Liver (tissue), 8 donors: ENCODE measurements at regions not wholly inside any gene's neighbourhood (a gene's known extent, or its start where the extent isn't known, plus 50 kb on each side); places are given as distances from the start of the nearest gene placed in this dataset.

Experiments used
- DNase-seq: peaks from one replicate; pipeline ENCODE4 v3.0.0-alpha.2; 2017; ENCODE audit warnings: low spot score
- H3K27ac ChIP-seq, 2 donors: one replicate each; pipeline ENCODE4 v1.7.0; 2013; ENCODE audit warnings: inconsistent platforms in 2 of 2, low read length in 2 of 2, control low read depth in 1 of 2, low read depth in 1 of 2, mild to moderate bottlenecking in 1 of 2
- H3K27me3 ChIP-seq, 4 donors: one replicate each; pipeline versions ENCODE4 v1.6.1 to v1.7.0; 2013; ENCODE audit warnings: low read length in 3 of 4, inconsistent platforms in 1 of 4, mild to moderate bottlenecking in 1 of 4, moderate library complexity in 1 of 4; ENCODE audit not compliant: control insufficient read depth in 4 of 4, insufficient read depth in 4 of 4
- H3K36me3 ChIP-seq, 4 donors: one replicate each; pipeline versions ENCODE4 v1.6.1 to v1.7.0; 2013; ENCODE audit warnings: low read length in 3 of 4, mild to moderate bottlenecking in 3 of 4, low read depth in 1 of 4, moderate library complexity in 1 of 4; ENCODE audit not compliant: control insufficient read depth in 4 of 4, insufficient read depth in 3 of 4
- H3K4me1 ChIP-seq, 4 donors: one replicate each; pipeline versions ENCODE4 v1.6.1 to v1.7.0; 2013; ENCODE audit warnings: low read length in 3 of 4, mild to moderate bottlenecking in 3 of 4, moderate library complexity in 1 of 4; ENCODE audit not compliant: control insufficient read depth in 4 of 4, insufficient read depth in 4 of 4
- H3K4me3 ChIP-seq, 3 donors: one replicate each; pipeline versions ENCODE4 v1.6.1 to v1.7.0; 2013; ENCODE audit warnings: low read length in 3 of 3, control low read depth in 1 of 3, low read depth in 1 of 3, mild to moderate bottlenecking in 1 of 3
- H3K9ac ChIP-seq, 2 donors: one replicate each; pipeline ENCODE4 v1.7.0; 2013; ENCODE audit warnings: low read length in 2 of 2, mild to moderate bottlenecking in 2 of 2, moderate library complexity in 2 of 2, control low read depth in 1 of 2, low read depth in 1 of 2
- H3K9me3 ChIP-seq, 4 donors: one replicate each; pipeline versions ENCODE4 v1.6.1 to v1.7.0; 2013; ENCODE audit warnings: low read length in 3 of 4; ENCODE audit not compliant: control insufficient read depth in 4 of 4
- EGR1 ChIP-seq, 2 donors: IDR thresholded peaks; 2 replicates each; pipeline ENCODE4 v1.6.1; 2016 to 2018; ENCODE audit warnings: antibody characterized with exemption in 2 of 2, low read depth in 2 of 2
- FOXA1 ChIP-seq: IDR thresholded peaks from 2 replicates; pipeline ENCODE4 v1.6.1; 2016; ENCODE audit warnings: antibody characterized with exemption
- FOXA2 ChIP-seq: IDR thresholded peaks from 2 replicates; pipeline ENCODE4 v1.6.1; 2016; ENCODE audit warnings: antibody characterized with exemption
- GABPA ChIP-seq, 2 donors: IDR thresholded peaks in 1 of 2; conservative IDR thresholded peaks in 1 of 2; 2 replicates each; pipeline ENCODE4 v1.6.1; 2016; ENCODE audit warnings: antibody characterized with exemption in 2 of 2, mild to moderate bottlenecking in 1 of 2, moderate library complexity in 1 of 2
- HNF4A ChIP-seq, 2 donors: conservative IDR thresholded peaks; 2 replicates each; pipeline ENCODE4 v1.6.1; 2016; ENCODE audit warnings: antibody characterized with exemption in 2 of 2, mild to moderate bottlenecking in 2 of 2
- HNF4G ChIP-seq: IDR thresholded peaks from 2 replicates; pipeline ENCODE4 v1.6.1; 2016; ENCODE audit warnings: antibody characterized with exemption
- JUND ChIP-seq, 2 donors: IDR thresholded peaks; 2 replicates each; pipeline ENCODE4 v1.6.1; 2016; ENCODE audit warnings: antibody characterized with exemption in 2 of 2
- MAX ChIP-seq: IDR thresholded peaks from 2 replicates; pipeline ENCODE4 v1.6.1; 2016; ENCODE audit warnings: antibody characterized with exemption
- NR2F2 ChIP-seq: IDR thresholded peaks from 2 replicates; pipeline ENCODE4 v1.6.1; 2016; ENCODE audit warnings: antibody characterized with exemption
- RAD21 ChIP-seq, 2 donors: IDR thresholded peaks; 2 replicates each; pipeline ENCODE4 v1.6.1; 2016; ENCODE audit warnings: antibody characterized with exemption in 2 of 2, mild to moderate bottlenecking in 2 of 2
- SP1 ChIP-seq: IDR thresholded peaks from 2 replicates; pipeline ENCODE4 v1.6.1; 2018; ENCODE audit warnings: antibody characterized with exemption, mild to moderate bottlenecking
- TAF1 ChIP-seq: conservative IDR thresholded peaks from 2 replicates; pipeline ENCODE4 v1.6.1; 2016; ENCODE audit warnings: antibody characterized with exemption, mild to moderate bottlenecking
- YY1 ChIP-seq: IDR thresholded peaks from 2 replicates; pipeline ENCODE4 v1.6.1; 2016; ENCODE audit warnings: antibody characterized with exemption, mild to moderate bottlenecking
- WGBS: extraction: QIAGEN DNeasy Blood & Tissue Kit; methylation state at CpG from one replicate; pipeline ENCODE4 v1.1.7; 2013; 5-methylcytosine and 5-hydroxymethylcytosine counted together
- TF ChIP-seq, protein P1 (sequence below): IDR thresholded peaks from 2 replicates; pipeline ENCODE4 v1.6.1; 2016; ENCODE audit warnings: antibody characterized with exemption
- TF ChIP-seq, protein P2 (sequence below): fragments of 150-350 bp; IDR thresholded peaks from 2 replicates; pipeline ENCODE4 v1.5.1; 2017; ENCODE audit warnings: improper control_type of control experiment, low read depth, low read length; ENCODE audit not compliant: missing input control
- TF ChIP-seq, protein P3 (sequence below): IDR thresholded peaks from 2 replicates; pipeline ENCODE4 v1.6.1; 2016; ENCODE audit warnings: antibody characterized with exemption
- donor health status: healthy.
- donor health status: healthy.
- donor health status: healthy.
- donor health status: healthy.
- donor health status: healthy.

DNA sequence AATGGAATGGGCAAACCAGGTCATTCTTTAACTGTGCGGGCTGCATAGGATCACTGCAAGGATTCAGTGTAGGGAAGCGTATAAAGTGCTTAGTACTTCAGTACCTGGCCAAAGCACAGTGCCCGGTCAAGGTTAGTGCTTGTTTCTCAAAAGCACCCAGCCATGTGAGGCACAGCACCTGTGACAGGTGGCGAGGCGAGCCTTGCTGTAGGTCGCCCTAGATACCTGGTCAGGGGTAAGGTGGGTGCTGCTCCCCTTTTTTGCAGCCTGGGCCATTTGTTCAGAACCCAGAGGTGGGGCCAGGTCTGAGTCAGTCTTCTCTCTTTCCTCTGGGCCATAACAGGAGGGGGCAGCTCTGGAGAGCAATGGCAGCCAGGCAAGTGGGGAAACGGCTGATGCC, 172.0 kb downstream of the IRF8 start:
- H3K9me3 ChIP-seq: no peaks in the 10 kb centered on the region
- no peak overlapping the region for H3K4me3 ChIP-seq
- H3K9ac ChIP-seq: no peak overlapping the region
- DNase-seq: no peak
- no peaks in the 10 kb centered on the region for H3K36me3 ChIP-seq
- TF ChIP-seq, protein P1, sequence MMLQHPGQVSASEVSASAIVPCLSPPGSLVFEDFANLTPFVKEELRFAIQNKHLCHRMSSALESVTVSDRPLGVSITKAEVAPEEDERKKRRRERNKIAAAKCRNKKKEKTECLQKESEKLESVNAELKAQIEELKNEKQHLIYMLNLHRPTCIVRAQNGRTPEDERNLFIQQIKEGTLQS: no peak
- TF ChIP-seq NR2F2 (no peak), YY1 (no peak)
- TF ChIP-seq, protein P2, sequence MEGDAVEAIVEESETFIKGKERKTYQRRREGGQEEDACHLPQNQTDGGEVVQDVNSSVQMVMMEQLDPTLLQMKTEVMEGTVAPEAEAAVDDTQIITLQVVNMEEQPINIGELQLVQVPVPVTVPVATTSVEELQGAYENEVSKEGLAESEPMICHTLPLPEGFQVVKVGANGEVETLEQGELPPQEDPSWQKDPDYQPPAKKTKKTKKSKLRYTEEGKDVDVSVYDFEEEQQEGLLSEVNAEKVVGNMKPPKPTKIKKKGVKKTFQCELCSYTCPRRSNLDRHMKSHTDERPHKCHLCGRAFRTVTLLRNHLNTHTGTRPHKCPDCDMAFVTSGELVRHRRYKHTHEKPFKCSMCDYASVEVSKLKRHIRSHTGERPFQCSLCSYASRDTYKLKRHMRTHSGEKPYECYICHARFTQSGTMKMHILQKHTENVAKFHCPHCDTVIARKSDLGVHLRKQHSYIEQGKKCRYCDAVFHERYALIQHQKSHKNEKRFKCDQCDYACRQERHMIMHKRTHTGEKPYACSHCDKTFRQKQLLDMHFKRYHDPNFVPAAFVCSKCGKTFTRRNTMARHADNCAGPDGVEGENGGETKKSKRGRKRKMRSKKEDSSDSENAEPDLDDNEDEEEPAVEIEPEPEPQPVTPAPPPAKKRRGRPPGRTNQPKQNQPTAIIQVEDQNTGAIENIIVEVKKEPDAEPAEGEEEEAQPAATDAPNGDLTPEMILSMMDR: no peak
- 92% methylated on average over 7 of the region's 7 CpGs for WGBS
- no peak overlapping the region for H3K27ac ChIP-seq
- H3K4me1 ChIP-seq: no peaks in the 10 kb centered on the region
- H3K27me3 ChIP-seq: peaks cover 0 to 3% (median 0%) of the 10 kb centered on the region in 4 donors

GRCh38 chr16:86071611-86072240, 172.8 kb downstream of the IRF8 start:
- no peak for DNase-seq
- H3K9me3 ChIP-seq: no peaks in the 10 kb centered on the region
- no peak overlapping the region for H3K4me3 ChIP-seq
- H3K36me3 ChIP-seq: no peaks in the 10 kb centered on the region
- no peaks in the 10 kb centered on the region for H3K4me1 ChIP-seq
- no peak overlapping the region for H3K27ac ChIP-seq
- WGBS: 68% methylated on average over 12 of the region's 12 CpGs
- H3K27me3 ChIP-seq: peaks cover 0 to 3% (median 0%) of the 10 kb centered on the region in 4 donors
- TF ChIP-seq GABPA (IDR thresholded peaks at IDR 0.05 in 1 of 2, conservative IDR thresholded peaks at IDR 0.05 in 1 of 2) (no peak), EGR1 (IDR thresholded peaks at IDR 0.05; ENCODE audit: low read depth in 2 of 2) (no peak), TAF1 (no peak), FOXA1 (no peak), FOXA2 (no peak), HNF4A (conservative IDR thresholded peaks at IDR 0.05) (no peak), HNF4G (no peak)
- TF ChIP-seq, protein P1: no peak
- no peak overlapping the region for H3K9ac ChIP-seq

- no peaks in the 10 kb centered on the region for H3K4me1 ChIP-seq
- 41% methylated on average over 21 of the region's 21 CpGs for WGBS
- no peaks in the 10 kb centered on the region for H3K9me3 ChIP-seq
- H3K27me3 ChIP-seq: peaks cover 0 to 3% (median 0%) of the 10 kb centered on the region in 4 donors
- H3K4me3 ChIP-seq: no peak overlapping the region
- no peak overlapping the region for H3K27ac ChIP-seq
- peak; percentile 68 for DNase-seq
- H3K9ac ChIP-seq: no peak overlapping the region
- no peaks in the 10 kb centered on the region for H3K36me3 ChIP-seq
- TF ChIP-seq JUND (IDR thresholded peaks at IDR 0.05): no peak
- no peak for TF ChIP-seq TAF1
- TF ChIP-seq, protein P1: no peak
- TF ChIP-seq HNF4G: no peak
- TF ChIP-seq, protein P3, sequence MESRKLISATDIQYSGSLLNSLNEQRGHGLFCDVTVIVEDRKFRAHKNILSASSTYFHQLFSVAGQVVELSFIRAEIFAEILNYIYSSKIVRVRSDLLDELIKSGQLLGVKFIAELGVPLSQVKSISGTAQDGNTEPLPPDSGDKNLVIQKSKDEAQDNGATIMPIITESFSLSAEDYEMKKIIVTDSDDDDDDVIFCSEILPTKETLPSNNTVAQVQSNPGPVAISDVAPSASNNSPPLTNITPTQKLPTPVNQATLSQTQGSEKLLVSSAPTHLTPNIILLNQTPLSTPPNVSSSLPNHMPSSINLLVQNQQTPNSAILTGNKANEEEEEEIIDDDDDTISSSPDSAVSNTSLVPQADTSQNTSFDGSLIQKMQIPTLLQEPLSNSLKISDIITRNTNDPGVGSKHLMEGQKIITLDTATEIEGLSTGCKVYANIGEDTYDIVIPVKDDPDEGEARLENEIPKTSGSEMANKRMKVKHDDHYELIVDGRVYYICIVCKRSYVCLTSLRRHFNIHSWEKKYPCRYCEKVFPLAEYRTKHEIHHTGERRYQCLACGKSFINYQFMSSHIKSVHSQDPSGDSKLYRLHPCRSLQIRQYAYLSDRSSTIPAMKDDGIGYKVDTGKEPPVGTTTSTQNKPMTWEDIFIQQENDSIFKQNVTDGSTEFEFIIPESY: no peak
- TF ChIP-seq SP1: no peak
- TF ChIP-seq, protein P2: peak; percentile 83
- TF ChIP-seq RAD21 (IDR thresholded peaks at IDR 0.05): peak; percentile 80 to 86
- no peak for TF ChIP-seq YY1
- no peak for TF ChIP-seq FOXA1
- no peak for TF ChIP-seq MAX
Measured at GRCh38 chr16:86072328-86073102, 173.6 kb downstream of the IRF8 start.
